HFFc6 (cell line): ENCODE measurements at regions not wholly inside any gene's neighbourhood (a gene's known extent, or its start where the extent isn't known, plus 50 kb on each side); places are given as distances from the start of the nearest gene placed in this dataset.
A peak's percentile ranks its signal among the peaks of the same experiment; 100 is the strongest.

Experiments used
- DNase-seq: peaks from one replicate; pipeline ENCODE4 v3.0.0-alpha.2; 2018
- H3K27ac Mint-ChIP-seq: 2 replicates; pipeline ENCODE4 v1.8.0; 2020; ENCODE audit warnings: mild to moderate bottlenecking, mixed read lengths
- H3K27me3 Mint-ChIP-seq: 2 replicates; pipeline ENCODE4 v1.8.0; 2021; ENCODE audit warnings: mild to moderate bottlenecking, moderate library complexity, mixed read lengths; ENCODE audit not compliant: insufficient read depth
- H3K36me3 Mint-ChIP-seq: 2 replicates; pipeline ENCODE4 v1.8.0; 2021; ENCODE audit warnings: low read depth, mixed read lengths
- H3K4me1 Mint-ChIP-seq: 2 replicates; pipeline ENCODE4 v1.8.0; 2020; ENCODE audit warnings: low read depth, mixed read lengths
- H3K4me3 Mint-ChIP-seq: 2 replicates; pipeline ENCODE4 v1.8.0; 2020; ENCODE audit warnings: mild to moderate bottlenecking, moderate library complexity, mixed read lengths
- H3K9me3 Mint-ChIP-seq: 2 replicates; pipeline ENCODE4 v1.8.0; 2020; ENCODE audit warnings: mild to moderate bottlenecking, mixed read lengths
- CTCF ChIP-seq: fragments of 200-600 bp; sonication (generic); IDR thresholded peaks from 2 replicates; pipeline ENCODE4 v1.5.0; 2021; ENCODE audit warnings: antibody characterized with exemption, mild to moderate bottlenecking

- Mint-ChIP-seq H3K27ac (no peak overlapping the region), H3K4me1 (no peaks in the 10 kb centered on the region), H3K36me3 (no peaks in the 10 kb centered on the region), H3K4me3 (no peak overlapping the region), H3K27me3 (peaks cover 2% of the 10 kb centered on the region), H3K9me3 (no peaks in the 10 kb centered on the region)
- no peak for TF ChIP-seq CTCF
- no peak for DNase-seq
These were observed 214.4 kb downstream of the RAP2A start for GRCh38 chr13:97648171-97648880.

- no peaks in the 10 kb centered on the region for H3K36me3 Mint-ChIP-seq
These were observed 214.9 kb downstream of the RAP2A start for GRCh38 chr13:97648881-97649224.

GRCh38 chr13:97653443-97654140 is 219.6 kb downstream of the RAP2A start:
- peak; percentile 43 for DNase-seq
- Mint-ChIP-seq H3K9me3 (no peaks in the 10 kb centered on the region), H3K4me3 (no peak overlapping the region), H3K36me3 (no peaks in the 10 kb centered on the region), H3K27me3 (peaks cover 6% of the 10 kb centered on the region; the same call in 1 of the 2 replicates), H3K4me1 (no peaks in the 10 kb centered on the region), H3K27ac (no peak overlapping the region)
- no peak for TF ChIP-seq CTCF

More at GRCh38 chr13:97648881-97649224, 214.9 kb downstream of the RAP2A start:
- no peaks in the 10 kb centered on the region for H3K4me1 Mint-ChIP-seq
- H3K4me3 Mint-ChIP-seq: no peak overlapping the region
- H3K9me3 Mint-ChIP-seq: no peaks in the 10 kb centered on the region
- H3K27ac Mint-ChIP-seq: no peak overlapping the region
- H3K27me3 Mint-ChIP-seq: peaks cover 4% of the 10 kb centered on the region
- DNase-seq: no peak
- no peak for TF ChIP-seq CTCF

- Mint-ChIP-seq H3K4me1 (no peaks in the 10 kb centered on the region), H3K27ac (no peak overlapping the region), H3K4me3 (no peak overlapping the region), H3K36me3 (no peaks in the 10 kb centered on the region), H3K9me3 (no peaks in the 10 kb centered on the region), H3K27me3 (peaks cover 6% of the 10 kb centered on the region; the same call in 1 of the 2 replicates)
- no peak for TF ChIP-seq CTCF
- no peak for DNase-seq
These were observed 220.3 kb downstream of the RAP2A start for GRCh38 chr13:97654236-97654635.

- no peak overlapping the region for H3K27ac Mint-ChIP-seq
- peaks cover 12% of the 10 kb centered on the region for H3K27me3 Mint-ChIP-seq
- no peak overlapping the region for H3K4me3 Mint-ChIP-seq
- no peak for TF ChIP-seq CTCF
- H3K36me3 Mint-ChIP-seq: no peaks in the 10 kb centered on the region
- no peaks in the 10 kb centered on the region for H3K9me3 Mint-ChIP-seq
- H3K4me1 Mint-ChIP-seq: no peaks in the 10 kb centered on the region
- no peak for DNase-seq
These were observed 224.6 kb downstream of the RAP2A start for GRCh38 chr13:97658556-97658955.
